CD8-positive, alpha-beta memory T cell (primary cell): ENCODE measurements at regions not wholly inside any gene's neighbourhood (a gene's known extent, or its start where the extent isn't known, plus 50 kb on each side); places are given as distances from the start of the nearest gene placed in this dataset.
A peak's percentile ranks its signal among the peaks of the same experiment; 100 is the strongest.

Experiments used
- CTCF ChIA-PET: fragments of 350-600 bp; sonication (Branson Sonifier 250); formaldehyde crosslinking; loops from one replicate; lab custom pipeline; 2021; ENCODE audit warnings: antibody characterized with exemption; lab: Charles Lee
- POLR2A ChIA-PET: fragments of 350-600 bp; sonication (Branson Sonifier 250); formaldehyde crosslinking; loops from one replicate; lab custom pipeline; 2021; ENCODE audit warnings: antibody characterized with exemption; lab: Charles Lee
- DNase-seq, 5 donors: peaks; one replicate each; pipeline versions ENCODE4 v3.0.0 to v3.0.0-alpha.2; 2020 to 2022; ENCODE audit warnings: mixed read lengths in 1 of 5
- H3K27ac ChIP-seq: one replicate; pipeline ENCODE4 v1.7.0; 2013; ENCODE audit warnings: low read depth, mild to moderate bottlenecking, low read length, moderate library complexity
- H3K27me3 ChIP-seq: 2 replicates; pipeline ENCODE4 v1.7.0; 2013; ENCODE audit warnings: low read length, mild to moderate bottlenecking; ENCODE audit not compliant: insufficient read depth, poor library complexity, severe bottlenecking
- H3K36me3 ChIP-seq: 2 replicates; pipeline ENCODE4 v1.7.0; 2013; ENCODE audit warnings: mild to moderate bottlenecking, low read length, moderate library complexity; ENCODE audit not compliant: insufficient read depth
- H3K4me1 ChIP-seq: 2 replicates; pipeline ENCODE4 v1.7.0; 2013; ENCODE audit warnings: mild to moderate bottlenecking, low read length, moderate library complexity; ENCODE audit not compliant: insufficient read depth
- H3K4me3 ChIP-seq: 2 replicates; pipeline ENCODE4 v1.7.0; 2013; ENCODE audit warnings: mild to moderate bottlenecking, low read length
- H3K9me3 ChIP-seq: 2 replicates; pipeline ENCODE4 v1.7.0; 2013; ENCODE audit warnings: mild to moderate bottlenecking, low read length
- H3K27ac Mint-ChIP-seq, 8 donors: one replicate each; pipeline ENCODE4 v1.8.0; 2020 to 2021; ENCODE audit warnings: mixed read lengths in 8 of 8, mild to moderate bottlenecking in 6 of 8, inconsistent platforms in 3 of 8, moderate library complexity in 3 of 8
- H3K27me3 Mint-ChIP-seq, 2 donors: one replicate each; pipeline ENCODE4 v1.8.0; 2020 to 2021; ENCODE audit warnings: mixed read lengths in 2 of 2, mild to moderate bottlenecking in 1 of 2, moderate library complexity in 1 of 2
- H3K36me3 Mint-ChIP-seq, 3 donors: one replicate each; pipeline ENCODE4 v1.8.0; 2020 to 2021; ENCODE audit warnings: mixed read lengths in 3 of 3, inconsistent platforms in 1 of 3, mild to moderate bottlenecking in 1 of 3
- H3K4me1 Mint-ChIP-seq, 3 donors: one replicate each; pipeline ENCODE4 v1.8.0; 2020 to 2021; ENCODE audit warnings: mixed read lengths in 3 of 3, inconsistent platforms in 1 of 3, mild to moderate bottlenecking in 1 of 3
- H3K4me3 Mint-ChIP-seq, 7 donors: one replicate each; pipeline ENCODE4 v1.8.0; 2020 to 2021; ENCODE audit warnings: mixed read lengths in 7 of 7, mild to moderate bottlenecking in 6 of 7, moderate library complexity in 4 of 7, inconsistent platforms in 2 of 7
- H3K9me3 Mint-ChIP-seq, 5 donors: one replicate each; pipeline ENCODE4 v1.8.0; 2020 to 2022; ENCODE audit warnings: mixed read lengths in 5 of 5, mild to moderate bottlenecking in 3 of 5, moderate library complexity in 2 of 5, inconsistent platforms in 1 of 5

- Histone ChIP-seq H3K27me3 (no peaks in the 10 kb centered on the region), H3K4me3 (no peak overlapping the region), H3K9me3 (no peaks in the 10 kb centered on the region), H3K27ac (no peak overlapping the region), H3K36me3 (no peaks in the 10 kb centered on the region), H3K4me1 (peaks cover 4% of the 10 kb centered on the region)
- Mint-ChIP-seq H3K27me3 (no peaks in the 10 kb centered on the region), H3K4me1 (peaks cover 0 to 7% (median 3%) of the 10 kb centered on the region in 3 donors), H3K4me3 (no peak overlapping the region), H3K36me3 (peaks cover 0 to 8% (median 4%) of the 10 kb centered on the region in 3 donors), H3K27ac (peak overlapping the region in 1 of 8 donors; percentile 94), H3K9me3 (peaks cover 0 to 6% (median 4%) of the 10 kb centered on the region in 5 donors)
- ChIA-PET POLR2A (no interaction called here), CTCF (no interaction called here)
- no peak for DNase-seq
Measured at GRCh38 chr4:152220201-152220666, 315.7 kb downstream of the FBXW7 start.

GRCh38 chr4:152218576-152218975 is 317.3 kb downstream of the FBXW7 start:
- ChIA-PET CTCF (no interaction called here), POLR2A (interaction anchor here (0.7 kb wide), 1 partner anchor 97 kb away, joined by 3 read pairs; no protein-coding TSS in a partner anchor)
- H3K4me3 ChIP-seq: no peak overlapping the region
- H3K4me3 Mint-ChIP-seq: no peak overlapping the region
- peaks cover 7 to 17% (median 14%) of the 10 kb centered on the region in 5 donors for H3K9me3 Mint-ChIP-seq
- H3K9me3 ChIP-seq: no peaks in the 10 kb centered on the region
- H3K27me3 Mint-ChIP-seq: peaks cover 4 to 6% of the 10 kb centered on the region in 2 donors
- no peak for DNase-seq
- peaks cover 0 to 7% (median 3%) of the 10 kb centered on the region in 3 donors for H3K4me1 Mint-ChIP-seq
- peaks cover 0 to 23% (median 4%) of the 10 kb centered on the region in 3 donors for H3K36me3 Mint-ChIP-seq
- no peaks in the 10 kb centered on the region for H3K27me3 ChIP-seq
- H3K36me3 ChIP-seq: no peaks in the 10 kb centered on the region
- H3K4me1 ChIP-seq: peaks cover 4% of the 10 kb centered on the region
- H3K27ac ChIP-seq: no peak overlapping the region
- no peak overlapping the region for H3K27ac Mint-ChIP-seq

- Histone ChIP-seq H3K9me3 (no peaks in the 10 kb centered on the region), H3K27ac (no peak overlapping the region), H3K27me3 (no peaks in the 10 kb centered on the region), H3K4me3 (no peak overlapping the region), H3K36me3 (no peaks in the 10 kb centered on the region), H3K4me1 (peaks cover 4% of the 10 kb centered on the region)
- H3K27ac Mint-ChIP-seq: peak overlapping the region in 1 of 8 donors; percentile 7
- H3K4me1 Mint-ChIP-seq: peaks cover 0 to 7% (median 3%) of the 10 kb centered on the region in 3 donors
- peaks cover 0 to 29% (median 4%) of the 10 kb centered on the region in 3 donors for H3K36me3 Mint-ChIP-seq
- no peak overlapping the region for H3K4me3 Mint-ChIP-seq
- DNase-seq: no peak
- H3K9me3 Mint-ChIP-seq: peaks cover 7 to 18% (median 14%) of the 10 kb centered on the region in 5 donors
- H3K27me3 Mint-ChIP-seq: peaks cover 5 to 6% of the 10 kb centered on the region in 2 donors
- CTCF ChIA-PET: no interaction called here
- POLR2A ChIA-PET: interaction anchor here (0.7 kb wide), 1 partner anchor 96 kb away, joined by 3 read pairs; no protein-coding TSS in a partner anchor
Measured at GRCh38 chr4:152217896-152218295, 318.0 kb downstream of the FBXW7 start.

GRCh38 chr4:152211936-152212653 is 323.8 kb downstream of the FBXW7 start:
- Mint-ChIP-seq H3K27me3 (peaks cover 18 to 34% of the 10 kb centered on the region in 2 donors), H3K4me1 (no peaks in the 10 kb centered on the region), H3K9me3 (peaks cover 7 to 18% (median 14%) of the 10 kb centered on the region in 5 donors), H3K4me3 (no peak overlapping the region), H3K27ac (peak overlapping the region in 2 of 8 donors; percentile 12 to 17), H3K36me3 (peaks cover 0 to 39% (median 4%) of the 10 kb centered on the region in 3 donors)
- H3K9me3 ChIP-seq: no peaks in the 10 kb centered on the region
- POLR2A ChIA-PET: no interaction called here
- H3K4me1 ChIP-seq: no peaks in the 10 kb centered on the region
- no peak overlapping the region for H3K27ac ChIP-seq
- H3K4me3 ChIP-seq: no peak overlapping the region
- H3K27me3 ChIP-seq: no peaks in the 10 kb centered on the region
- CTCF ChIA-PET: no interaction called here
- DNase-seq: no peak
- H3K36me3 ChIP-seq: no peaks in the 10 kb centered on the region

GRCh38 chr4:152209772-152210493 is 326.0 kb downstream of the FBXW7 start:
- DNase-seq: no peak
- Histone ChIP-seq H3K9me3 (no peaks in the 10 kb centered on the region), H3K4me3 (no peak overlapping the region), H3K27me3 (no peaks in the 10 kb centered on the region), H3K27ac (no peak overlapping the region), H3K4me1 (no peaks in the 10 kb centered on the region), H3K36me3 (no peaks in the 10 kb centered on the region)
- no peaks in the 10 kb centered on the region for H3K4me1 Mint-ChIP-seq
- ChIA-PET CTCF (no interaction called here), POLR2A (no interaction called here)
- H3K27me3 Mint-ChIP-seq: peaks cover 20 to 50% of the 10 kb centered on the region in 2 donors
- peak overlapping the region in 1 of 8 donors; percentile 28 for H3K27ac Mint-ChIP-seq
- H3K9me3 Mint-ChIP-seq: peaks cover 3 to 11% (median 8%) of the 10 kb centered on the region in 5 donors
- H3K36me3 Mint-ChIP-seq: peaks cover 0 to 40% (median 0%) of the 10 kb centered on the region in 3 donors
- H3K4me3 Mint-ChIP-seq: no peak overlapping the region

GRCh38 chr4:152207378-152207720 is 328.5 kb downstream of the FBXW7 start:
- Mint-ChIP-seq H3K4me3 (no peak overlapping the region), H3K9me3 (peaks cover 0 to 2% (median 0%) of the 10 kb centered on the region in 5 donors), H3K27me3 (peaks cover 18 to 50% of the 10 kb centered on the region in 2 donors), H3K36me3 (peaks cover 0 to 26% (median 0%) of the 10 kb centered on the region in 3 donors), H3K4me1 (no peaks in the 10 kb centered on the region), H3K27ac (no peak overlapping the region)
- ChIA-PET CTCF (no interaction called here), POLR2A (no interaction called here)
- no peaks in the 10 kb centered on the region for H3K36me3 ChIP-seq
- H3K4me3 ChIP-seq: no peak overlapping the region
- no peaks in the 10 kb centered on the region for H3K4me1 ChIP-seq
- no peak for DNase-seq
- no peak overlapping the region for H3K27ac ChIP-seq
- H3K9me3 ChIP-seq: no peaks in the 10 kb centered on the region
- no peaks in the 10 kb centered on the region for H3K27me3 ChIP-seq

- Mint-ChIP-seq H3K4me3 (peak overlapping the region in 1 of 7 donors; percentile 44), H3K36me3 (peaks cover 0 to 21% (median 0%) of the 10 kb centered on the region in 3 donors), H3K4me1 (no peaks in the 10 kb centered on the region), H3K27ac (no peak overlapping the region), H3K9me3 (peaks cover 0 to 2% (median 0%) of the 10 kb centered on the region in 5 donors), H3K27me3 (peaks cover 18 to 49% of the 10 kb centered on the region in 2 donors)
- H3K27me3 ChIP-seq: no peaks in the 10 kb centered on the region
- no peaks in the 10 kb centered on the region for H3K9me3 ChIP-seq
- ChIA-PET POLR2A (no interaction called here), CTCF (no interaction called here)
- no peak overlapping the region for H3K27ac ChIP-seq
- no peaks in the 10 kb centered on the region for H3K36me3 ChIP-seq
- H3K4me1 ChIP-seq: no peaks in the 10 kb centered on the region
- DNase-seq: no peak
- no peak overlapping the region for H3K4me3 ChIP-seq
Measured at GRCh38 chr4:152206646-152207377, 329.1 kb downstream of the FBXW7 start.
